Neuronal stem cell (in vitro differentiated cells): ENCODE measurements at regions not wholly inside any gene's neighbourhood (a gene's known extent, or its start where the extent isn't known, plus 50 kb on each side); places are given as distances from the start of the nearest gene placed in this dataset.

Experiments
- DNase-seq: peaks from one replicate; pipeline ENCODE4 v3.0.0-alpha.2; 2013; ENCODE audit warnings: low spot score
- H2AFZ ChIP-seq: one replicate; pipeline ENCODE4 v1.6.1; 2013; ENCODE audit warnings: mild to moderate bottlenecking, low read length, inconsistent platforms
- H2AK5ac ChIP-seq: 2 replicates; pipeline ENCODE4 v1.6.1; 2013; ENCODE audit warnings: low read depth, mild to moderate bottlenecking, inconsistent platforms, low read length, moderate library complexity, mixed read lengths
- H2BK120ac ChIP-seq: 2 replicates; pipeline ENCODE4 v1.6.1; 2013; ENCODE audit warnings: low read depth, mild to moderate bottlenecking, inconsistent platforms, low read length, moderate library complexity, mixed read lengths
- H2BK12ac ChIP-seq: one replicate; pipeline ENCODE4 v1.6.1; 2013; ENCODE audit warnings: low read length, inconsistent platforms
- H2BK15ac ChIP-seq: 2 replicates; pipeline ENCODE4 v1.6.1; 2013; ENCODE audit warnings: mild to moderate bottlenecking, low read length, inconsistent platforms, mixed read lengths
- H2BK5ac ChIP-seq: one replicate; pipeline ENCODE4 v1.6.1; 2013; ENCODE audit warnings: inconsistent platforms, mild to moderate bottlenecking, low read length, moderate library complexity
- H3K14ac ChIP-seq: one replicate; pipeline ENCODE4 v1.6.1; 2013; ENCODE audit warnings: low read length, inconsistent platforms
- H3K18ac ChIP-seq: 2 replicates; pipeline ENCODE4 v1.6.1; 2013; ENCODE audit warnings: low read length, inconsistent platforms
- H3K23ac ChIP-seq: 2 replicates; pipeline ENCODE4 v1.6.1; 2013; ENCODE audit warnings: low read depth, mild to moderate bottlenecking, mixed read lengths, low read length, inconsistent platforms; ENCODE audit not compliant: poor library complexity
- H3K27ac ChIP-seq: replicated peaks from 3 replicates; pipeline ENCODE4 v1.5.1; 2013; ENCODE audit warnings: low read length, inconsistent platforms
- H3K27me3 ChIP-seq, 3 experiments: 2 replicates each; pipeline ENCODE4 v1.6.1; 2013; ENCODE audit warnings: low read length in 3 of 3, mild to moderate bottlenecking in 2 of 3, inconsistent platforms in 1 of 3, low read depth in 1 of 3, mixed read lengths in 1 of 3, moderate library complexity in 1 of 3; ENCODE audit not compliant: control insufficient read depth in 3 of 3, insufficient read depth in 3 of 3
- H3K36me3 ChIP-seq, 2 donors: replicated peaks in 1 of 2; 2 replicates each; pipeline ENCODE4 v1.6.1; 2013; ENCODE audit warnings: low read length in 2 of 2; ENCODE audit not compliant: control insufficient read depth in 2 of 2, insufficient read depth in 2 of 2
- H3K4ac ChIP-seq: 2 replicates; pipeline ENCODE4 v1.6.1; 2013; ENCODE audit warnings: inconsistent platforms, mild to moderate bottlenecking, low read length, moderate library complexity
- H3K4me1 ChIP-seq, 2 donors: 1 replicate in 1 of 2; 2 replicates in 1 of 2; pipeline ENCODE4 v1.6.1; 2013; ENCODE audit warnings: low read length in 2 of 2, low read depth in 1 of 2; ENCODE audit not compliant: control insufficient read depth in 2 of 2, insufficient read depth in 1 of 2
- H3K4me2 ChIP-seq: one replicate; pipeline ENCODE4 v1.6.1; 2013; ENCODE audit warnings: mild to moderate bottlenecking, low read length, inconsistent platforms; ENCODE audit not compliant: insufficient read depth, poor library complexity, severe bottlenecking
- H3K4me3 ChIP-seq, 2 donors: 2 replicates each; pipeline ENCODE4 v1.5.1; 2013; ENCODE audit warnings: low read length in 2 of 2, mild to moderate bottlenecking in 2 of 2, inconsistent platforms in 1 of 2, moderate library complexity in 1 of 2
- H3K79me1 ChIP-seq: one replicate; pipeline ENCODE4 v1.6.1; 2013; ENCODE audit warnings: low read depth, mild to moderate bottlenecking, inconsistent platforms, low read length, moderate library complexity
- H3K9ac ChIP-seq: one replicate; pipeline ENCODE4 v1.6.1; 2013; ENCODE audit warnings: mild to moderate bottlenecking, low read depth, low read length, inconsistent platforms; ENCODE audit not compliant: poor library complexity
- H3K9me3 ChIP-seq, 2 donors: replicated peaks in 1 of 2; 2 replicates each; pipeline versions ENCODE3 to v1.6.1; 2013; ENCODE audit warnings: low read length in 2 of 2, mild to moderate bottlenecking in 2 of 2, inconsistent platforms in 1 of 2, low read depth in 1 of 2, mixed read lengths in 1 of 2, moderate library complexity in 1 of 2; ENCODE audit not compliant: control insufficient read depth in 2 of 2, insufficient read depth in 1 of 2
- H4K8ac ChIP-seq: one replicate; pipeline ENCODE4 v1.6.1; 2013; ENCODE audit warnings: low read depth, mild to moderate bottlenecking, inconsistent platforms, low read length, moderate library complexity
- H4K91ac ChIP-seq: one replicate; pipeline ENCODE4 v1.6.1; 2013; ENCODE audit warnings: low read length, low read depth, mild to moderate bottlenecking, inconsistent platforms; ENCODE audit not compliant: poor library complexity
- WGBS, 2 donors: extraction: QIAGEN DNeasy Blood & Tissue Kit; methylation state at CpG; one replicate each; pipeline ENCODE4 v1.1.7; 2013; ENCODE audit warnings: missing lambda C conversion rate in 2 of 2, mixed read lengths in 1 of 2; ENCODE audit not compliant: insufficient read length in 2 of 2, insufficient replicate concordance in 1 of 2; ENCODE audit errors: extremely low coverage in 2 of 2; 5-methylcytosine and 5-hydroxymethylcytosine counted together

DNA sequence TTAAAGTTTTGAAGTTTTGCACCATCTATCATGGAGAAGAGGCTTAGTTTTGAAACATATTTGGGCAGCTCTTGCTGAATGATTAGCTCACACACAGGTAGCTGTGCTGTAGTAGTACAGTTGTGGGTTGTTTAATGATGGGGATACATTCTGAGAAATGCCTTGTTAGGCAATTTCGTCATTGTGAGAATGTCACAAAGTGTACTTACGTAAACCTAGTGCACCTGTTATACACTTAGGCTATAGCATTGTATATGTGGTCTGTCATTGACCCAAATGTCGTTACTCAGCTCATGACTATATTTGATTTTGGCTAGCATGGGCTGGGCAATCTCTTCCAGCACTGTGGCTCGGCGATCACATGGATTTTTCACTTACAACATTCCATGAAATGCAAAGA lies 247.2 kb upstream of the IGFBP3 start:
- H3K4me1 ChIP-seq = no peaks in the 10 kb centered on the region
- no peaks in the 10 kb centered on the region for H3K79me1 ChIP-seq
- H3K4me2 ChIP-seq = no peak overlapping the region
- H4K91ac ChIP-seq = no peak overlapping the region
- no peak overlapping the region for H3K14ac ChIP-seq
- no peak overlapping the region for H2AK5ac ChIP-seq
- no peak overlapping the region for H3K4me3 ChIP-seq
- no peak overlapping the region for H4K8ac ChIP-seq
- no peak overlapping the region for H2BK120ac ChIP-seq
- no peaks in the 10 kb centered on the region for H3K9me3 ChIP-seq
- no peak overlapping the region for H3K9ac ChIP-seq
- DNase-seq = no peak
- H3K27ac ChIP-seq = no peak overlapping the region
- H2BK5ac ChIP-seq = no peak overlapping the region
- no CpG with 5 or more reads among the region's 5 CpGs for WGBS, 2 donors
- H2AFZ ChIP-seq = no peak overlapping the region
- no peak overlapping the region for H2BK15ac ChIP-seq
- no peak overlapping the region for H2BK12ac ChIP-seq
- no peaks in the 10 kb centered on the region for H3K27me3 ChIP-seq
- no peak overlapping the region for H3K4ac ChIP-seq
- no peaks in the 10 kb centered on the region for H3K36me3 ChIP-seq
- H3K18ac ChIP-seq = no peak overlapping the region
- H3K23ac ChIP-seq = no peak overlapping the region

GRCh38 chr7:46165276-46165675 lies 244.2 kb upstream of the IGFBP3 start:
- no peak overlapping the region for H3K4me2 ChIP-seq
- H4K91ac ChIP-seq = no peak overlapping the region
- no peak overlapping the region for H3K23ac ChIP-seq
- no peak overlapping the region for H4K8ac ChIP-seq
- H2BK120ac ChIP-seq = no peak overlapping the region
- H3K4ac ChIP-seq = no peak overlapping the region
- no peaks in the 10 kb centered on the region for H3K79me1 ChIP-seq
- WGBS, 2 donors = no CpG with 5 or more reads among the region's 1 CpG
- no peaks in the 10 kb centered on the region for H3K27me3 ChIP-seq
- no peak overlapping the region for H3K9ac ChIP-seq
- H2BK12ac ChIP-seq = no peak overlapping the region
- H3K36me3 ChIP-seq = no peaks in the 10 kb centered on the region
- H3K18ac ChIP-seq = no peak overlapping the region
- H2AFZ ChIP-seq = no peak overlapping the region
- no peak overlapping the region for H3K4me3 ChIP-seq
- H3K4me1 ChIP-seq = peaks cover 0 to 3% of the 10 kb centered on the region in 2 donors
- no peak overlapping the region for H2BK5ac ChIP-seq
- H3K27ac ChIP-seq = no peak overlapping the region
- H3K14ac ChIP-seq = no peak overlapping the region
- no peaks in the 10 kb centered on the region for H3K9me3 ChIP-seq
- H2BK15ac ChIP-seq = no peak overlapping the region
- H2AK5ac ChIP-seq = no peak overlapping the region
- DNase-seq = no peak

- no peak overlapping the region for H4K91ac ChIP-seq
- no peak overlapping the region for H2AK5ac ChIP-seq
- H3K36me3 ChIP-seq = no peaks in the 10 kb centered on the region
- no peaks in the 10 kb centered on the region for H3K9me3 ChIP-seq
- no peak overlapping the region for H2BK5ac ChIP-seq
- H3K4me3 ChIP-seq = no peak overlapping the region
- no peak for DNase-seq
- H3K4me2 ChIP-seq = no peak overlapping the region
- peaks cover 0 to 3% of the 10 kb centered on the region in 2 donors for H3K4me1 ChIP-seq
- no peak overlapping the region for H3K9ac ChIP-seq
- H3K79me1 ChIP-seq = no peaks in the 10 kb centered on the region
- H2BK120ac ChIP-seq = no peak overlapping the region
- no peak overlapping the region for H2BK12ac ChIP-seq
- no peaks in the 10 kb centered on the region for H3K27me3 ChIP-seq
- no CpG with 5 or more reads among the region's 1 CpG for WGBS, 2 donors
- no peak overlapping the region for H3K23ac ChIP-seq
- no peak overlapping the region for H2BK15ac ChIP-seq
- H3K18ac ChIP-seq = no peak overlapping the region
- no peak overlapping the region for H3K4ac ChIP-seq
- H3K14ac ChIP-seq = no peak overlapping the region
- H3K27ac ChIP-seq = no peak overlapping the region
- H4K8ac ChIP-seq = no peak overlapping the region
- H2AFZ ChIP-seq = no peak overlapping the region
These were observed 243.6 kb upstream of the IGFBP3 start for GRCh38 chr7:46164629-46165028.

GRCh38 chr7:46163246-46163645 lies 242.2 kb upstream of the IGFBP3 start:
- DNase-seq = no peak
- H3K14ac ChIP-seq = no peak overlapping the region
- H3K4me2 ChIP-seq = no peak overlapping the region
- no peaks in the 10 kb centered on the region for H3K27me3 ChIP-seq
- WGBS, 2 donors = no CpG with 5 or more reads among the region's 1 CpG
- no peak overlapping the region for H3K23ac ChIP-seq
- H4K91ac ChIP-seq = no peak overlapping the region
- no peak overlapping the region for H2AK5ac ChIP-seq
- H2BK15ac ChIP-seq = no peak overlapping the region
- no peak overlapping the region for H3K4me3 ChIP-seq
- no peak overlapping the region for H3K18ac ChIP-seq
- no peaks in the 10 kb centered on the region for H3K36me3 ChIP-seq
- H4K8ac ChIP-seq = no peak overlapping the region
- no peak overlapping the region for H2BK120ac ChIP-seq
- H3K4ac ChIP-seq = no peak overlapping the region
- peaks cover 0 to 3% of the 10 kb centered on the region in 2 donors for H3K4me1 ChIP-seq
- no peak overlapping the region for H3K27ac ChIP-seq
- no peaks in the 10 kb centered on the region for H3K79me1 ChIP-seq
- H2BK5ac ChIP-seq = no peak overlapping the region
- no peak overlapping the region for H3K9ac ChIP-seq
- H2BK12ac ChIP-seq = no peak overlapping the region
- no peak overlapping the region for H2AFZ ChIP-seq
- H3K9me3 ChIP-seq = no peaks in the 10 kb centered on the region
